ENCODE measurements at regions not wholly inside any gene's neighbourhood (a gene's known extent, or its start where the extent isn't known, plus 50 kb on each side); places are given as distances from the start of the nearest gene placed in this dataset.

GRCh38 chr4:155588437-155588836, 78.2 kb upstream of the GUCY1A1 start:
- no peak for TF ChIP-seq POLR2A (IDR thresholded peaks at IDR 0.05)
- no peak for TF ChIP-seq CTCF (IDR thresholded peaks at IDR 0.05)
